Endothelial cell of umbilical vein (primary cell): ENCODE measurements at regions not wholly inside any gene's neighbourhood (a gene's known extent, or its start where the extent isn't known, plus 50 kb on each side); places are given as distances from the start of the nearest gene placed in this dataset.

Source experiments
- BruUV-seq: library from RNA; stranded (reverse); fragments of 400-500 nt; replicated peaks from 2 replicates; lab custom pipeline; 2021; lab: Mats Ljungman, UMichigan
- CTCF ChIA-PET: fragments of 300-600, 350-600 bp; sonication (Branson Sonifier 250); formaldehyde crosslinking; loops from one replicate; lab custom pipeline; 2021; ENCODE audit warnings: antibody characterized with exemption, inconsistent platforms; lab: Charles Lee
- POLR2A ChIA-PET: fragments of 300-600, 350-600 bp; sonication (Branson Sonifier 250); formaldehyde crosslinking; loops from one replicate; lab custom pipeline; 2021; ENCODE audit warnings: antibody characterized with exemption, inconsistent platforms; lab: Charles Lee
- DNase-seq: peaks from one replicate; pipeline ENCODE4 v3.0.0-alpha.2; 2011; ENCODE audit warnings: low read depth, low spot score
- FAIRE-seq: peaks from 2 replicates; lab custom pipeline; 2011; peaks lifted over from hg19 to GRCh38; lab: Jason Lieb, UNC
- H2AFZ ChIP-seq: 2 replicates; pipeline ENCODE4 v1.6.0; 2012; ENCODE audit warnings: low read depth, low read length, control low read depth, inconsistent platforms
- H3K27ac ChIP-seq: 2 replicates; pipeline ENCODE4 v1.5.1; 2011; ENCODE audit warnings: low read depth, mild to moderate bottlenecking, control low read depth, low read length, moderate library complexity; ENCODE audit not compliant: insufficient read depth
- H3K27me3 ChIP-seq, 2 experiments: 2 replicates each; pipeline versions ENCODE4 v1.6.0 to v1.6.1; 2011; ENCODE audit warnings: low read length in 2 of 2, mixed read lengths in 1 of 2; ENCODE audit not compliant: control insufficient read depth in 2 of 2, insufficient read depth in 2 of 2
- H3K36me3 ChIP-seq, 2 experiments: 2 replicates in 1 of 2; 3 replicates in 1 of 2; pipeline ENCODE4 v1.5.1; 2011; ENCODE audit warnings: low read length in 2 of 2, mild to moderate bottlenecking in 1 of 2, moderate library complexity in 1 of 2; ENCODE audit not compliant: control insufficient read depth in 2 of 2, insufficient read depth in 2 of 2; ENCODE audit errors: extremely low read depth in 1 of 2
- H3K4me1 ChIP-seq: 3 replicates; pipeline ENCODE4 v1.5.1; 2011; ENCODE audit warnings: mild to moderate bottlenecking, low read length; ENCODE audit not compliant: control insufficient read depth, insufficient read depth; ENCODE audit errors: extremely low read depth
- H3K4me2 ChIP-seq: 2 replicates; pipeline ENCODE4 v1.6.1; 2011; ENCODE audit warnings: low read length, control low read depth, mixed read lengths; ENCODE audit not compliant: insufficient read depth
- H3K4me3 ChIP-seq, 3 experiments: fragments of 200-600 bp in 1 of 3; sonication (generic), shearing (Covaris generic) in 1 of 3; replicated peaks in 1 of 3; 2 replicates each; pipeline ENCODE4 v1.5.1; 2011 to 2016; ENCODE audit warnings: control low read depth in 3 of 3, low read length in 3 of 3, mild to moderate bottlenecking in 2 of 3, inconsistent platforms in 1 of 3, low read depth in 1 of 3, moderate library complexity in 1 of 3; ENCODE audit not compliant: insufficient read depth in 1 of 3
- H3K79me2 ChIP-seq: 2 replicates; pipeline ENCODE4 v1.6.0; 2012; ENCODE audit warnings: low read length, inconsistent platforms; ENCODE audit not compliant: control insufficient read depth, insufficient read depth
- H3K9ac ChIP-seq: replicated peaks from 2 replicates; pipeline ENCODE3; 2011; ENCODE audit warnings: low read length, control low read depth; ENCODE audit not compliant: insufficient read depth; ENCODE audit errors: extremely low read depth
- H3K9me1 ChIP-seq: replicated peaks from 3 replicates; pipeline ENCODE4 v1.6.0; 2011; ENCODE audit warnings: mild to moderate bottlenecking, low read length; ENCODE audit not compliant: control insufficient read depth, insufficient read depth; ENCODE audit errors: extremely low read depth
- H3K9me3 ChIP-seq: replicated peaks from 2 replicates; pipeline ENCODE4 v1.5.1; 2012; ENCODE audit warnings: low read length, inconsistent platforms; ENCODE audit not compliant: control insufficient read depth, insufficient read depth
- H4K20me1 ChIP-seq: replicated peaks from 2 replicates; pipeline ENCODE3; 2011; ENCODE audit warnings: mild to moderate bottlenecking, low read length; ENCODE audit not compliant: control insufficient read depth, insufficient read depth; ENCODE audit errors: extremely low read depth
- CTCF ChIP-seq, 2 donors: IDR thresholded peaks; 1 replicate in 1 of 2; 2 replicates in 1 of 2; pipeline ENCODE4 v1.5.1; 2011; ENCODE audit warnings: low read length in 2 of 2, mild to moderate bottlenecking in 2 of 2, moderate library complexity in 2 of 2, control low read depth in 1 of 2, inconsistent platforms in 1 of 2, low read depth in 1 of 2; ENCODE audit not compliant: insufficient read depth in 1 of 2; ENCODE audit errors: extremely low read depth in 1 of 2
- EZH2 ChIP-seq: IDR thresholded peaks from 2 replicates; pipeline ENCODE4 v1.6.1; 2012; ENCODE audit warnings: borderline replicate concordance, low read depth, mild to moderate bottlenecking, moderate library complexity, low read length, inconsistent platforms; ENCODE audit not compliant: severe bottlenecking
- FOS ChIP-seq: IDR thresholded peaks from 2 replicates; pipeline ENCODE4 v1.6.1; 2011; ENCODE audit warnings: mild to moderate bottlenecking, low read length, moderate library complexity, borderline replicate concordance; ENCODE audit not compliant: insufficient read depth
- GATA2 ChIP-seq: IDR thresholded peaks from 2 replicates; pipeline ENCODE4 v1.7.0; 2011; ENCODE audit warnings: low read depth, mild to moderate bottlenecking, moderate library complexity, mixed read lengths, low read length; ENCODE audit not compliant: insufficient read length, insufficient read depth
- JUN ChIP-seq: IDR thresholded peaks from 2 replicates; pipeline ENCODE4 v1.6.1; 2011; ENCODE audit warnings: borderline replicate concordance, low read depth; ENCODE audit not compliant: insufficient read length, insufficient read depth
- MYC ChIP-seq: IDR thresholded peaks from one replicate; pipeline ENCODE4 v1.6.1; 2011; ENCODE audit warnings: mild to moderate bottlenecking, low read depth, low read length
- POLR2A ChIP-seq: IDR thresholded peaks from 2 replicates; pipeline ENCODE4 v1.6.1; 2012; ENCODE audit warnings: low read depth, mild to moderate bottlenecking, control low read depth, low read length
- POLR2AphosphoS5 ChIP-seq: IDR thresholded peaks from 2 replicates; pipeline ENCODE4 v1.6.1; 2012; ENCODE audit warnings: low read depth, mild to moderate bottlenecking, control low read depth, low read length, moderate library complexity; ENCODE audit not compliant: insufficient read depth
- dilution Hi-C: fragments of 300-500 bp; cut with MboI; formaldehyde crosslinking; loops from one replicate; pipeline ENCODE4 v1.15.0; 2019; ENCODE audit warnings: low sequenced_read_pairs; ENCODE audit not compliant: extremely low pct_ligation_motif_present
- intact Hi-C: fragments of 100-400 bp; cut with micrococcal nuclease; formaldehyde crosslinking; loops from one replicate; pipeline ENCODE4 v1.10.0; 2022
- TF ChIP-seq, protein P1 (sequence below): IDR thresholded peaks from 2 replicates; pipeline ENCODE4 v1.6.1; 2011; ENCODE audit not compliant: insufficient read depth, insufficient read length

DNA sequence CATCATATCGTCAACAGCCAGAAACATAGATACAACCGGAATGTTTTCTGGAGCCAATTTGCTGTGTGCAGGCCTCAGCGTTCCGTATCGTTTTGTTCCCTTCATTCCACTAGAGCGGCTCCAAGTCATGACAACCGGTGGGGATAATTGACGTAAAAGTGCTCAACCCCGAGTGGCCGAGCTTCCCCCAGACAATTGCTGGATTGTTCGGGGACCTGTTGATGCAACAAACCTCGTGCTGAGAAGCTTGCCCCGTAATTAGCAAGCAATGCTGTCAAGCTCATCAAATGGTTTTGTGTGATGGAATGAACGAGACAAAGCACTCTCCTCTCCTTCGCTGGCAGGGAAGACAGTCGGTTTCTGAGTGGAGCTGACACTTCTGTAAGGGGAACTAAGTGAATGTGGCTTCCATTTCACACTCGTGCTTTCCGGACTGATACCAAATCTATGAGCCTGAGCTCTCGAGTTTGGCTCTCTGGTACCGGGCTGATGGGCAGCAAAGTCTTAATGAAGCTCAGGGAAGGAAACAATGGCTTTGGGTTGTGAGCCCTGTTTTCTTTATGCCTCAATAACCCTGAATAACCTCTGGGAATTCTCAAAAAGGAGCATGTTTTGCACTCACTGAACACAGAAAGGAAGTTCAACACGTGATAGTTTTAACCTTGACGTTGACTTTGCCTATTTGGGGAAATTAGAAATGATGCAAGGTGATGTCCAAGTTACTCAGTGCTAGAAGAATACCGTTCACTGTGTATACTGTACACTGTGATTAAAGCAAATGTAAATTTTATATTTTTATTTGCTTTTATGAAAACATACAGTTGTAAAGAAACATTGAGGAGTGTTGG lies 220.5 kb downstream of the BAMBI start:
- TF ChIP-seq FOS, result no peak
- TF ChIP-seq, protein P1, sequence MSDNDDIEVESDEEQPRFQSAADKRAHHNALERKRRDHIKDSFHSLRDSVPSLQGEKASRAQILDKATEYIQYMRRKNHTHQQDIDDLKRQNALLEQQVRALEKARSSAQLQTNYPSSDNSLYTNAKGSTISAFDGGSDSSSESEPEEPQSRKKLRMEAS, result no peak
- TF ChIP-seq POLR2A, result no peak
- TF ChIP-seq POLR2AphosphoS5, result no peak
- TF ChIP-seq EZH2, result no peak
- no peak for TF ChIP-seq MYC
- TF ChIP-seq CTCF (IDR thresholded peaks at IDR 0.05; ENCODE audit: extremely low read depth in 1 of 2, insufficient read depth in 1 of 2, low read depth in 1 of 2, low read length in 2 of 2), result no peak
- TF ChIP-seq JUN, result no peak
- no peak for TF ChIP-seq GATA2
- Histone ChIP-seq H3K79me2 (no peaks in the 10 kb centered on the region), H3K27ac (no peak overlapping the region), H4K20me1 (no peaks in the 10 kb centered on the region), H3K9ac (no peak overlapping the region), H3K4me2 (no peak overlapping the region), H3K9me3 (no peaks in the 10 kb centered on the region), H2AFZ (no peak overlapping the region), H3K36me3 (no peaks in the 10 kb centered on the region), H3K9me1 (no peaks in the 10 kb centered on the region), H3K4me3 (no peak overlapping the region), H3K4me1 (peaks cover 6% of the 10 kb centered on the region), H3K27me3 (no peaks in the 10 kb centered on the region)
- dilution Hi-C loops, result no loop called here
- DNase-seq (no peak), FAIRE-seq (no peak)
- intact Hi-C loops, result no loop called here
- ChIA-PET CTCF (interaction anchor here (1.2 kb wide), 2 partner anchors 90 to 94 kb away, joined by 3 read pairs; no protein-coding TSS in a partner anchor), POLR2A (no interaction called here)
- no TSS peak for BruUV-seq
